Spleen (tissue), 7 donors: ENCODE measurements at regions not wholly inside any gene's neighbourhood (a gene's known extent, or its start where the extent isn't known, plus 50 kb on each side); places are given as distances from the start of the nearest gene placed in this dataset.

Experiments
- CTCF ChIP-seq, 11 experiments: fragments of 200-600 bp in 7 of 11; fragments of 450-650 bp in 4 of 11; sonication (generic) in 4 of 11; IDR thresholded peaks in 8 of 11; conservative IDR thresholded peaks in 3 of 11; 1 replicate in 7 of 11; 2 replicates in 4 of 11; pipeline versions ENCODE4 v1.4.0 to v1.8.0; 2016 to 2021; ENCODE audit warnings: antibody characterized with exemption in 11 of 11, inconsistent platforms in 4 of 11, mild to moderate bottlenecking in 1 of 11
- POLR2A ChIP-seq, 3 donors: fragments of 450-650 bp; IDR thresholded peaks; one replicate each; pipeline ENCODE4 v1.5.1; 2017; ENCODE audit warnings: antibody characterized with exemption in 3 of 3, mild to moderate bottlenecking in 1 of 3
- donor health status: DM: no; HTN: no; CAD: no; lungs with moderate emphysema.
- donor health status: DM: no; HTN: no; CAD: no.
- donor health status: DM: no; HTN: no; CAD: no.

DNA sequence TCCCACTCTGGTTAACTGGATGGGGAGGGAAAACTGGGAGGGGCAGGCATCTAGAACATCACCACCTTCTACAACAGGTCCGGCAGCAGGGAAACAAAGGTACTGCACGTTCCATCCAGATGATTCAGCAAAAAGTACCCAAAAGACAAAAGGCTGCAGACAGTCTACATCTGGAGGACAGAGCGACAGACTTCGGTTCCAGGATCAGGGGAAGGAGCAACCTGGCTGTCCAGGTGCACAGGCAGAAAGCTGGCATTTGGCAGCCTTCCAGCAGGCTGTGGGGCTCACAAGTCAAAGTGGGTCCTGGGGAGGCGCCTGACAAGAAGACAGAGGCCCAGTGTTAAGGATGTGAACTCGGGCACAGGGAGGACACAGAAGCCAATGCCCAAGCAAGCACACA, 202.9 kb downstream of the SUCLA2 start:
- TF ChIP-seq POLR2A (IDR thresholded peaks at IDR 0.05) (no peak), CTCF (IDR thresholded peaks at IDR 0.05 in 8 of 11, conservative IDR thresholded peaks at IDR 0.05 in 3 of 11) (no peak)
